SK-N-SH (cell line): ENCODE measurements at regions not wholly inside any gene's neighbourhood (a gene's known extent, or its start where the extent isn't known, plus 50 kb on each side); places are given as distances from the start of the nearest gene placed in this dataset.

ENCODE experiments used
- CTCF ChIA-PET: fragments of 300-600, 350-600 bp; formaldehyde crosslinking; extraction: SDS; loops from one replicate; lab custom pipeline; 2021; lab: Yijun Ruan, JAX
- POLR2A ChIA-PET: fragments of 350-600 bp; sonication (Branson Sonifier 250); formaldehyde crosslinking; extraction: SDS; loops from one replicate; lab custom pipeline; 2020; ENCODE audit warnings: antibody characterized with exemption, inconsistent platforms; lab: Yijun Ruan, JAX
- DNase-seq: peaks from one replicate; pipeline ENCODE4 v3.0.0; 2012
- H2AFZ ChIP-seq: fragments of 200-600 bp; sonication (generic); 2 replicates; pipeline ENCODE4 v1.8.1; 2016; ENCODE audit warnings: antibody characterized with exemption, mild to moderate bottlenecking, low read depth
- H3F3A ChIP-seq: fragments of 200-600 bp; sonication (generic); replicated peaks from 2 replicates; pipeline ENCODE3; 2016; ENCODE audit warnings: antibody characterized with exemption, mild to moderate bottlenecking; ENCODE audit not compliant: insufficient read depth
- H3K27ac ChIP-seq, 2 experiments: fragments of 200-500 bp in 1 of 2; fragments of 200-600 bp in 1 of 2; sonication (Bioruptor generic) in 1 of 2; sonication (generic), shearing (Covaris generic) in 1 of 2; 2 replicates each; pipeline versions ENCODE4 v1.5.1 to v1.6.1; 2014 to 2016; ENCODE audit warnings: low read depth in 2 of 2, inconsistent platforms in 1 of 2, low read length in 1 of 2, mild to moderate bottlenecking in 1 of 2, mixed read lengths in 1 of 2
- H3K27me3 ChIP-seq: fragments of 200-600 bp; sonication (generic), shearing (Covaris generic); 2 replicates; pipeline ENCODE4 v1.6.1; 2016; ENCODE audit warnings: mixed run types; ENCODE audit not compliant: insufficient read depth
- H3K36me3 ChIP-seq, 2 experiments: fragments of 200-500 bp in 1 of 2; fragments of 200-600 bp in 1 of 2; sonication (Bioruptor generic) in 1 of 2; sonication (generic) in 1 of 2; replicated peaks in 1 of 2; 2 replicates each; pipeline versions ENCODE3 to v1.5.1; 2014 to 2016; ENCODE audit warnings: low read length in 1 of 2, mild to moderate bottlenecking in 1 of 2; ENCODE audit not compliant: insufficient read depth in 2 of 2, control insufficient read depth in 1 of 2
- H3K4me1 ChIP-seq, 2 experiments: fragments of 200-500 bp in 1 of 2; fragments of 200-600 bp in 1 of 2; sonication (Bioruptor generic) in 1 of 2; sonication (generic), shearing (Covaris generic) in 1 of 2; 2 replicates each; pipeline versions ENCODE4 v1.5.1 to v1.6.1; 2014 to 2016; ENCODE audit warnings: low read depth in 1 of 2, low read length in 1 of 2, mixed run types in 1 of 2; ENCODE audit not compliant: insufficient read depth in 2 of 2, control insufficient read depth in 1 of 2
- H3K4me2 ChIP-seq: fragments of 200-600 bp; sonication (generic), shearing (Covaris generic); 2 replicates; pipeline ENCODE4 v1.6.1; 2017; ENCODE audit warnings: mixed run types
- H3K4me3 ChIP-seq, 2 experiments: fragments of 200-500 bp in 1 of 2; fragments of 200-600 bp in 1 of 2; sonication (Bioruptor generic) in 1 of 2; sonication (generic), shearing (Covaris generic) in 1 of 2; 2 replicates each; pipeline versions ENCODE4 v1.5.1 to v1.8.1; 2014 to 2016; ENCODE audit warnings: low read depth in 2 of 2, inconsistent platforms in 1 of 2, low read length in 1 of 2, mild to moderate bottlenecking in 1 of 2, mixed read lengths in 1 of 2, moderate library complexity in 1 of 2
- H3K79me2 ChIP-seq: fragments of 200-600 bp; sonication (generic); 2 replicates; pipeline ENCODE4 v1.8.1; 2017; ENCODE audit warnings: mild to moderate bottlenecking; ENCODE audit not compliant: insufficient read depth
- H3K9ac ChIP-seq: fragments of 200-600 bp; sonication (generic); 2 replicates; pipeline ENCODE4 v1.6.1; 2017; ENCODE audit warnings: mixed run types
- H3K9me2 ChIP-seq: fragments of 200-600 bp; sonication (generic); 2 replicates; pipeline ENCODE4 v1.6.1; 2017; ENCODE audit warnings: mixed run types
- H3K9me3 ChIP-seq: fragments of 200-600 bp; sonication (generic); 2 replicates; pipeline ENCODE4 v1.6.1; 2017; ENCODE audit warnings: mixed run types, mild to moderate bottlenecking, moderate library complexity
- H4K20me1 ChIP-seq: fragments of 200-600 bp; sonication (generic); 2 replicates; pipeline ENCODE4 v1.6.1; 2017; ENCODE audit warnings: mild to moderate bottlenecking, mixed run types; ENCODE audit not compliant: insufficient read depth
- CHD2 ChIP-seq: fragments of 150-350 bp; IDR thresholded peaks from 2 replicates; pipeline ENCODE4 v1.6.1; 2018; ENCODE audit warnings: low read length; ENCODE audit not compliant: partially characterized antibody
- EZH2phosphoT487 ChIP-seq: fragments of 200-600 bp; sonication (generic); IDR thresholded peaks from 2 replicates; pipeline ENCODE4 v1.6.1; 2017; ENCODE audit warnings: low read depth, mixed run types, mild to moderate bottlenecking, antibody characterized with exemption, moderate library complexity, borderline replicate concordance
- GATA2 ChIP-seq: sonication (generic); formaldehyde crosslinking; IDR thresholded peaks from 2 replicates; pipeline ENCODE4 v1.5.0; 2020; ENCODE audit warnings: mild to moderate bottlenecking, missing genetic modification reagents
- MEF2A ChIP-seq: IDR thresholded peaks from 2 replicates; pipeline ENCODE4 v1.4.0; 2012; ENCODE audit warnings: low read depth, borderline replicate concordance
- NRF1 ChIP-seq: IDR thresholded peaks from 2 replicates; pipeline ENCODE4 v1.6.1; 2012; ENCODE audit warnings: low read depth, mild to moderate bottlenecking, low read length
- POLR2AphosphoS5 ChIP-seq: IDR thresholded peaks from 2 replicates; pipeline ENCODE4 v1.6.1; 2012; ENCODE audit warnings: low read depth, low read length
- RXRA ChIP-seq: IDR thresholded peaks from 2 replicates; pipeline ENCODE4 v1.4.0; 2012; ENCODE audit warnings: low read depth, mild to moderate bottlenecking, borderline replicate concordance
- SIN3A ChIP-seq: IDR thresholded peaks from 2 replicates; pipeline ENCODE4 v1.6.1; 2012; ENCODE audit warnings: low read depth, mild to moderate bottlenecking, low read length, moderate library complexity, borderline replicate concordance
- SMC3 ChIP-seq: IDR thresholded peaks from 2 replicates; pipeline ENCODE4 v1.6.1; 2012; ENCODE audit warnings: low read depth, low read length, improper control_type of control experiment
- TAF1 ChIP-seq: IDR thresholded peaks from 2 replicates; pipeline ENCODE4 v1.6.1; 2012; ENCODE audit warnings: low read depth, mild to moderate bottlenecking, low read length, moderate library complexity, borderline replicate concordance
- TCF12 ChIP-seq: IDR thresholded peaks from 2 replicates; pipeline ENCODE4 v1.4.0; 2012
- TEAD4 ChIP-seq: IDR thresholded peaks from 2 replicates; pipeline ENCODE4 v1.4.0; 2012; ENCODE audit warnings: mild to moderate bottlenecking, borderline replicate concordance; ENCODE audit not compliant: insufficient read depth
- YY1 ChIP-seq: IDR thresholded peaks from 2 replicates; pipeline ENCODE4 v1.4.0; 2012; ENCODE audit warnings: low read depth, mild to moderate bottlenecking
- WGBS: methylation state at CpG from one replicate; pipeline ENCODE4 v1.1.6; 2017; ENCODE audit warnings: low lambda C conversion rate; 5-methylcytosine and 5-hydroxymethylcytosine counted together
- TF ChIP-seq, protein P1 (sequence below): IDR thresholded peaks from 2 replicates; pipeline ENCODE4 v1.4.0; 2012; ENCODE audit warnings: low read depth, borderline replicate concordance
- TF ChIP-seq, protein P2 (sequence below): fragments of 200-600 bp; sonication (generic); IDR thresholded peaks from 2 replicates; pipeline ENCODE4 v1.6.1; 2017; ENCODE audit warnings: antibody characterized with exemption, mild to moderate bottlenecking, moderate library complexity

DNA sequence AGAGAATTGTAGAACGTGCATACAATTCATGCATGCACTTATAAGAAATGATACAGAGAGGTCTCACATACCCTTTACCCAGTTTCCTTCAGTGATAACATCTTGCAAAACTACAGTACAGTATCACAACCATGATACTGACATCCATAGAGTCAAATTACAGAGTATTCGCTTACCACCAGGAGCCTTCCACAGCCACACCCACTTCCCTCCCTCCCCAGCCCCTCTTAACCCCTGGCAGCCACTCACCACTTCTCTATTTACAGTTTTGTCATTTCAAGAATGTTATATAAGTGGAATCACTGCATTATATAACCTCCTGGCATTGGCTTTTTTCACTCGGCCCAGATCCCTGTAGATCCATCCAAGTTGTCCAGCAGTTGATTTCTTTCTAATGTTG, 143.8 kb downstream of the ZNF248 start:
- TF ChIP-seq SIN3A (no peak), POLR2AphosphoS5 (no peak)
- TF ChIP-seq, all 33 proteins: peak for 0
- DNase-seq, result no peak
- Histone ChIP-seq H3K36me3 (no peaks in the 10 kb centered on the region), H3K27me3 (no peaks in the 10 kb centered on the region), H3K4me1 (no peaks in the 10 kb centered on the region), H4K20me1 (no peaks in the 10 kb centered on the region), H3F3A (no peaks in the 10 kb centered on the region), H2AFZ (no peak overlapping the region), H3K4me2 (no peak overlapping the region), H3K27ac (no peak overlapping the region), H3K4me3 (no peak overlapping the region), H3K79me2 (no peaks in the 10 kb centered on the region), H3K9me3 (0 out of 2 replicates have a peak, but pooled peaks cover under 1% of the 10 kb centered on the region), H3K9ac (no peak overlapping the region), H3K9me2 (no peaks in the 10 kb centered on the region)
- WGBS, result 11% methylated on average over 3 of the region's 3 CpGs
- POLR2A ChIA-PET, result no interaction called here
- CTCF ChIA-PET, result no interaction called here

DNA sequence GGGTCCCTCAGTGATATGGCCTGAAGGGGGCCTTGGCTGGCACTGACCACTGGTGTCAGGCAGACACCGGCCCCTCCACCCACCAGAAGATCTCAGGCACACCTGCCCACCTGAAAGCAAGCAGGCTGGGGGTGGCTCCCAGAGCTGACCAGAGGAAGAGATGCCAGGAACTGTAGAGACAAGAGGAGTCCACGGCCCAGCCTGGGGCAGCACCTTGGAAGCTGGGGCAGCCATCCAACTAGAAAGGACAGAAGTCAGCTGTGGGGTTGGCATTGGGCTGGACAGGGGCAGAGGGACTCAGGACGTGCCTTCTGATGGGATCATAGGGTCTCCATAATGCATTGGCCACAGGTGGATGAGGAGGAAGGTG, 144.3 kb downstream of the ZNF248 start:
- no peaks in the 10 kb centered on the region for H3K36me3 ChIP-seq
- H3K9me3 ChIP-seq, result no peaks in the 10 kb centered on the region
- POLR2A ChIA-PET, result no interaction called here
- H3K4me3 ChIP-seq, result no peak overlapping the region
- no peak overlapping the region for H3K27ac ChIP-seq
- no peak for DNase-seq
- no peaks in the 10 kb centered on the region for H3K79me2 ChIP-seq
- CTCF ChIA-PET, result no interaction called here
- H3K27me3 ChIP-seq, result no peaks in the 10 kb centered on the region
- no peak overlapping the region for H2AFZ ChIP-seq
- no peak overlapping the region for H3K9ac ChIP-seq
- no peaks in the 10 kb centered on the region for H3K4me1 ChIP-seq
- H4K20me1 ChIP-seq, result no peaks in the 10 kb centered on the region
- no peaks in the 10 kb centered on the region for H3F3A ChIP-seq
- TF ChIP-seq TCF12 (no peak), RXRA (no peak), TEAD4 (no peak), SIN3A (no peak), TAF1 (no peak), MEF2A (no peak), CHD2 (no peak), EZH2phosphoT487 (no peak), SMC3 (no peak), YY1 (no peak), NRF1 (no peak), GATA2 (CRISPR knock-in tag) (no peak)
- TF ChIP-seq, protein P1, sequence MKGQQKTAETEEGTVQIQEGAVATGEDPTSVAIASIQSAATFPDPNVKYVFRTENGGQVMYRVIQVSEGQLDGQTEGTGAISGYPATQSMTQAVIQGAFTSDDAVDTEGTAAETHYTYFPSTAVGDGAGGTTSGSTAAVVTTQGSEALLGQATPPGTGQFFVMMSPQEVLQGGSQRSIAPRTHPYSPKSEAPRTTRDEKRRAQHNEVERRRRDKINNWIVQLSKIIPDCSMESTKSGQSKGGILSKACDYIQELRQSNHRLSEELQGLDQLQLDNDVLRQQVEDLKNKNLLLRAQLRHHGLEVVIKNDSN, result no peak
- TF ChIP-seq, protein P2, sequence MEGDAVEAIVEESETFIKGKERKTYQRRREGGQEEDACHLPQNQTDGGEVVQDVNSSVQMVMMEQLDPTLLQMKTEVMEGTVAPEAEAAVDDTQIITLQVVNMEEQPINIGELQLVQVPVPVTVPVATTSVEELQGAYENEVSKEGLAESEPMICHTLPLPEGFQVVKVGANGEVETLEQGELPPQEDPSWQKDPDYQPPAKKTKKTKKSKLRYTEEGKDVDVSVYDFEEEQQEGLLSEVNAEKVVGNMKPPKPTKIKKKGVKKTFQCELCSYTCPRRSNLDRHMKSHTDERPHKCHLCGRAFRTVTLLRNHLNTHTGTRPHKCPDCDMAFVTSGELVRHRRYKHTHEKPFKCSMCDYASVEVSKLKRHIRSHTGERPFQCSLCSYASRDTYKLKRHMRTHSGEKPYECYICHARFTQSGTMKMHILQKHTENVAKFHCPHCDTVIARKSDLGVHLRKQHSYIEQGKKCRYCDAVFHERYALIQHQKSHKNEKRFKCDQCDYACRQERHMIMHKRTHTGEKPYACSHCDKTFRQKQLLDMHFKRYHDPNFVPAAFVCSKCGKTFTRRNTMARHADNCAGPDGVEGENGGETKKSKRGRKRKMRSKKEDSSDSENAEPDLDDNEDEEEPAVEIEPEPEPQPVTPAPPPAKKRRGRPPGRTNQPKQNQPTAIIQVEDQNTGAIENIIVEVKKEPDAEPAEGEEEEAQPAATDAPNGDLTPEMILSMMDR, result no peak
- no peaks in the 10 kb centered on the region for H3K9me2 ChIP-seq
- WGBS, result 0% methylated on average over 1 of the region's 3 CpGs
- no peak overlapping the region for H3K4me2 ChIP-seq
